HepG2 (cell line): ENCODE measurements at regions not wholly inside any gene's neighbourhood (a gene's known extent, or its start where the extent isn't known, plus 50 kb on each side); places are given as distances from the start of the nearest gene placed in this dataset.

Experiments used
- DMTF1 ChIP-seq: sonication (generic); formaldehyde crosslinking; IDR thresholded peaks from 2 replicates; pipeline ENCODE4 v1.4.0; 2020; ENCODE audit warnings: mild to moderate bottlenecking, missing genetic modification reagents
- DZIP1 ChIP-seq: sonication (generic); formaldehyde crosslinking; IDR thresholded peaks from 2 replicates; pipeline ENCODE4 v1.5.0; 2020; ENCODE audit warnings: mild to moderate bottlenecking, missing genetic modification reagents
- GPBP1L1 ChIP-seq: sonication (generic); formaldehyde crosslinking; IDR thresholded peaks from 2 replicates; pipeline ENCODE4 v1.5.0; 2020; ENCODE audit warnings: mild to moderate bottlenecking, missing genetic modification reagents
- MXI1 ChIP-seq: IDR thresholded peaks from 3 replicates; pipeline ENCODE4 v1.6.1; 2012; ENCODE audit warnings: low read depth, low read length, inconsistent platforms, borderline replicate concordance
- POGZ ChIP-seq: sonication (generic); formaldehyde crosslinking; IDR thresholded peaks from 2 replicates; pipeline ENCODE4 v1.4.0; 2020; ENCODE audit warnings: mild to moderate bottlenecking, missing genetic modification reagents
- THYN1 ChIP-seq: sonication (generic); formaldehyde crosslinking; IDR thresholded peaks from 2 replicates; pipeline ENCODE4 v1.8.1; 2023; ENCODE audit warnings: low read depth, mild to moderate bottlenecking, moderate library complexity, missing genetic modification reagents, borderline replicate concordance
- XRCC5 ChIP-seq: fragments of 200-400 bp; formaldehyde crosslinking; optimal IDR thresholded peaks from 2 replicates; pipeline ENCODE3; 2017; ENCODE audit warnings: mild to moderate bottlenecking, low read length
- ZBTB38 ChIP-seq: sonication (generic); formaldehyde crosslinking; IDR thresholded peaks from 2 replicates; pipeline ENCODE4 v1.5.1; 2020; ENCODE audit warnings: mild to moderate bottlenecking, missing genetic modification reagents
- ZBTB4 ChIP-seq: sonication (generic); formaldehyde crosslinking; IDR thresholded peaks from 2 replicates; pipeline ENCODE4 v1.4.0; 2020; ENCODE audit warnings: missing genetic modification reagents, mild to moderate bottlenecking, borderline replicate concordance
- ZNF281 ChIP-seq: sonication (generic); formaldehyde crosslinking; IDR thresholded peaks from 2 replicates; pipeline ENCODE4 v1.4.0; 2020; ENCODE audit warnings: missing genetic modification reagents, borderline replicate concordance
- ZNF44 ChIP-seq: sonication (generic); formaldehyde crosslinking; IDR thresholded peaks from 2 replicates; pipeline ENCODE4 v1.5.1; 2020; ENCODE audit warnings: mild to moderate bottlenecking, missing genetic modification reagents
- ZNF441 ChIP-seq: sonication (generic); formaldehyde crosslinking; IDR thresholded peaks from 2 replicates; pipeline ENCODE4 v1.7.0; 2021; ENCODE audit warnings: missing genetic modification reagents, borderline replicate concordance
- ZNF607 ChIP-seq: sonication (generic); formaldehyde crosslinking; IDR thresholded peaks from 2 replicates; pipeline ENCODE4 v1.5.1; 2020; ENCODE audit warnings: missing genetic modification reagents, mild to moderate bottlenecking, borderline replicate concordance
- ZNF629 ChIP-seq: sonication (generic); formaldehyde crosslinking; conservative IDR thresholded peaks from 2 replicates; pipeline ENCODE4 v1.5.0; 2020; ENCODE audit warnings: missing genetic modification reagents
- ZNF790 ChIP-seq: sonication (generic); formaldehyde crosslinking; IDR thresholded peaks from 2 replicates; pipeline ENCODE4 v1.8.0; 2022; ENCODE audit warnings: missing genetic modification reagents, mild to moderate bottlenecking, borderline replicate concordance
- ZSCAN21 ChIP-seq: sonication (generic); formaldehyde crosslinking; IDR thresholded peaks from 2 replicates; pipeline ENCODE4 v1.8.0; 2022; ENCODE audit warnings: mild to moderate bottlenecking, missing genetic modification reagents, moderate library complexity, borderline replicate concordance

- TF ChIP-seq DMTF1 (CRISPR knock-in tag) (no peak), MXI1 (peak; percentile 24; the same call in 1 of the 3 replicates), THYN1 (CRISPR knock-in tag) (0 out of 2 replicates have a peak, but pooled peaks have one; percentile 70), ZBTB38 (CRISPR knock-in tag) (peak; percentile 87), ZNF281 (CRISPR knock-in tag) (peak; percentile 98), ZSCAN21 (CRISPR knock-in tag) (no peak), ZNF44 (CRISPR knock-in tag) (peak; percentile 95), ZNF790 (no peak), DZIP1 (no peak), ZNF629 (CRISPR knock-in tag) (peak; percentile 43; the same call in 1 of the 2 replicates), XRCC5 (peak; percentile 69), ZBTB4 (CRISPR knock-in tag) (0 out of 2 replicates have a peak, but pooled peaks have one; percentile 70), POGZ (CRISPR knock-in tag) (peak; percentile 79), ZNF441 (CRISPR knock-in tag) (no peak), ZNF607 (0 out of 2 replicates have a peak, but pooled peaks have one; percentile 46), GPBP1L1 (CRISPR knock-in tag) (no peak)
These were observed 185.8 kb downstream of the HS3ST3A1 start (continued) for GRCh38 chr17:13415871-13416416.
